ENCODE measurements at regions not wholly inside any gene's neighbourhood (a gene's known extent, or its start where the extent isn't known, plus 50 kb on each side); places are given as distances from the start of the nearest gene placed in this dataset.

- TF ChIP-seq CTCF (IDR thresholded peaks at IDR 0.05) (no peak), POLR2A (IDR thresholded peaks at IDR 0.05) (no peak)
These were observed 75.4 kb downstream of the TNP1 start for GRCh38 chr2:216784456-216784855.

Measured in right lobe of liver (tissue), 4 donors.